SK-N-SH (cell line): ENCODE measurements at regions not wholly inside any gene's neighbourhood (a gene's known extent, or its start where the extent isn't known, plus 50 kb on each side); places are given as distances from the start of the nearest gene placed in this dataset.

Experiments used
- CTCF ChIA-PET: fragments of 300-600, 350-600 bp; formaldehyde crosslinking; extraction: SDS; loops from one replicate; lab custom pipeline; 2021; lab: Yijun Ruan, JAX
- POLR2A ChIA-PET: fragments of 350-600 bp; sonication (Branson Sonifier 250); formaldehyde crosslinking; extraction: SDS; loops from one replicate; lab custom pipeline; 2020; ENCODE audit warnings: antibody characterized with exemption, inconsistent platforms; lab: Yijun Ruan, JAX
- DNase-seq: peaks from one replicate; pipeline ENCODE4 v3.0.0; 2012
- H2AFZ ChIP-seq: fragments of 200-600 bp; sonication (generic); 2 replicates; pipeline ENCODE4 v1.8.1; 2016; ENCODE audit warnings: antibody characterized with exemption, mild to moderate bottlenecking, low read depth
- H3F3A ChIP-seq: fragments of 200-600 bp; sonication (generic); replicated peaks from 2 replicates; pipeline ENCODE3; 2016; ENCODE audit warnings: antibody characterized with exemption, mild to moderate bottlenecking; ENCODE audit not compliant: insufficient read depth
- H3K27ac ChIP-seq, 2 experiments: fragments of 200-500 bp in 1 of 2; fragments of 200-600 bp in 1 of 2; sonication (Bioruptor generic) in 1 of 2; sonication (generic), shearing (Covaris generic) in 1 of 2; 2 replicates each; pipeline versions ENCODE4 v1.5.1 to v1.6.1; 2014 to 2016; ENCODE audit warnings: low read depth in 2 of 2, inconsistent platforms in 1 of 2, low read length in 1 of 2, mild to moderate bottlenecking in 1 of 2, mixed read lengths in 1 of 2
- H3K27me3 ChIP-seq: fragments of 200-600 bp; sonication (generic), shearing (Covaris generic); 2 replicates; pipeline ENCODE4 v1.6.1; 2016; ENCODE audit warnings: mixed run types; ENCODE audit not compliant: insufficient read depth
- H3K36me3 ChIP-seq, 2 experiments: fragments of 200-500 bp in 1 of 2; fragments of 200-600 bp in 1 of 2; sonication (Bioruptor generic) in 1 of 2; sonication (generic) in 1 of 2; replicated peaks in 1 of 2; 2 replicates each; pipeline versions ENCODE3 to v1.5.1; 2014 to 2016; ENCODE audit warnings: low read length in 1 of 2, mild to moderate bottlenecking in 1 of 2; ENCODE audit not compliant: insufficient read depth in 2 of 2, control insufficient read depth in 1 of 2
- H3K4me1 ChIP-seq, 2 experiments: fragments of 200-500 bp in 1 of 2; fragments of 200-600 bp in 1 of 2; sonication (Bioruptor generic) in 1 of 2; sonication (generic), shearing (Covaris generic) in 1 of 2; 2 replicates each; pipeline versions ENCODE4 v1.5.1 to v1.6.1; 2014 to 2016; ENCODE audit warnings: low read depth in 1 of 2, low read length in 1 of 2, mixed run types in 1 of 2; ENCODE audit not compliant: insufficient read depth in 2 of 2, control insufficient read depth in 1 of 2
- H3K4me2 ChIP-seq: fragments of 200-600 bp; sonication (generic), shearing (Covaris generic); 2 replicates; pipeline ENCODE4 v1.6.1; 2017; ENCODE audit warnings: mixed run types
- H3K4me3 ChIP-seq, 2 experiments: fragments of 200-500 bp in 1 of 2; fragments of 200-600 bp in 1 of 2; sonication (Bioruptor generic) in 1 of 2; sonication (generic), shearing (Covaris generic) in 1 of 2; 2 replicates each; pipeline versions ENCODE4 v1.5.1 to v1.8.1; 2014 to 2016; ENCODE audit warnings: low read depth in 2 of 2, inconsistent platforms in 1 of 2, low read length in 1 of 2, mild to moderate bottlenecking in 1 of 2, mixed read lengths in 1 of 2, moderate library complexity in 1 of 2
- H3K79me2 ChIP-seq: fragments of 200-600 bp; sonication (generic); 2 replicates; pipeline ENCODE4 v1.8.1; 2017; ENCODE audit warnings: mild to moderate bottlenecking; ENCODE audit not compliant: insufficient read depth
- H3K9ac ChIP-seq: fragments of 200-600 bp; sonication (generic); 2 replicates; pipeline ENCODE4 v1.6.1; 2017; ENCODE audit warnings: mixed run types
- H3K9me2 ChIP-seq: fragments of 200-600 bp; sonication (generic); 2 replicates; pipeline ENCODE4 v1.6.1; 2017; ENCODE audit warnings: mixed run types
- H3K9me3 ChIP-seq: fragments of 200-600 bp; sonication (generic); 2 replicates; pipeline ENCODE4 v1.6.1; 2017; ENCODE audit warnings: mixed run types, mild to moderate bottlenecking, moderate library complexity
- H4K20me1 ChIP-seq: fragments of 200-600 bp; sonication (generic); 2 replicates; pipeline ENCODE4 v1.6.1; 2017; ENCODE audit warnings: mild to moderate bottlenecking, mixed run types; ENCODE audit not compliant: insufficient read depth
- EZH2phosphoT487 ChIP-seq: fragments of 200-600 bp; sonication (generic); IDR thresholded peaks from 2 replicates; pipeline ENCODE4 v1.6.1; 2017; ENCODE audit warnings: low read depth, mixed run types, mild to moderate bottlenecking, antibody characterized with exemption, moderate library complexity, borderline replicate concordance
- GABPA ChIP-seq: IDR thresholded peaks from 2 replicates; pipeline ENCODE4 v1.4.0; 2012; ENCODE audit warnings: low read depth, mild to moderate bottlenecking
- MXI1 ChIP-seq: IDR thresholded peaks from 2 replicates; pipeline ENCODE4 v1.6.1; 2012; ENCODE audit warnings: mild to moderate bottlenecking, low read depth, low read length, improper control_type of control experiment
- POLR2AphosphoS5 ChIP-seq: IDR thresholded peaks from 2 replicates; pipeline ENCODE4 v1.6.1; 2012; ENCODE audit warnings: low read depth, low read length
- RXRA ChIP-seq: IDR thresholded peaks from 2 replicates; pipeline ENCODE4 v1.4.0; 2012; ENCODE audit warnings: low read depth, mild to moderate bottlenecking, borderline replicate concordance
- SIN3A ChIP-seq: IDR thresholded peaks from 2 replicates; pipeline ENCODE4 v1.6.1; 2012; ENCODE audit warnings: low read depth, mild to moderate bottlenecking, low read length, moderate library complexity, borderline replicate concordance
- TAF1 ChIP-seq: IDR thresholded peaks from 2 replicates; pipeline ENCODE4 v1.6.1; 2012; ENCODE audit warnings: low read depth, mild to moderate bottlenecking, low read length, moderate library complexity, borderline replicate concordance
- TCF12 ChIP-seq: IDR thresholded peaks from 2 replicates; pipeline ENCODE4 v1.4.0; 2012
- YY1 ChIP-seq: IDR thresholded peaks from 2 replicates; pipeline ENCODE4 v1.4.0; 2012; ENCODE audit warnings: low read depth, mild to moderate bottlenecking
- WGBS: methylation state at CpG from one replicate; pipeline ENCODE4 v1.1.6; 2017; ENCODE audit warnings: low lambda C conversion rate; 5-methylcytosine and 5-hydroxymethylcytosine counted together
- TF ChIP-seq, protein P1 (sequence below): IDR thresholded peaks from 2 replicates; pipeline ENCODE4 v1.4.0; 2012; ENCODE audit warnings: low read depth, borderline replicate concordance
- TF ChIP-seq, protein P2 (sequence below): fragments of 200-600 bp; sonication (generic); IDR thresholded peaks from 2 replicates; pipeline ENCODE4 v1.6.1; 2017; ENCODE audit warnings: antibody characterized with exemption, mild to moderate bottlenecking, moderate library complexity

DNA sequence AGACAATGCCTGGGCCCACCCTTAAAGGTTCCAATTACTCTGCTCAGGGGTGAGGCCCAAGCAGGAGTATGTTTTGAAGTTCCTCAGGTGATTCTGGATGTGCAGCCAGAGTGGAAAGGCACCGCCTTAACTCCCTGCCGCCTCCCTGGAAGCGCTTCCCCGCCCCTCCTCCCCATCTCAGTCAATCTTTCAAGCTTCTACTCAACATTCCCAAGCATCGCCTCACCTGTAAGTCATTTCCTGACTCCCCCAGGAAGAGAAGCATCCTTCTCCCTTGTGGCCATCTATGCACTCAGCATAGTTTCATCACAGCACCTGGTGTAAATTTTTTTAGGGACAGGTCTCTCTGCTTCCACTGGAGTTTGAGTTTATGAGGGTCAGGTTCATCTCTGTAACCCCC lies 67.5 kb downstream of the MYL12B start:
- H2AFZ ChIP-seq, result no peak overlapping the region
- H3K4me2 ChIP-seq, result no peak overlapping the region
- no peaks in the 10 kb centered on the region; a peak in 1 of 4 replicates for H3K4me1 ChIP-seq
- no peaks in the 10 kb centered on the region for H3K27me3 ChIP-seq
- H3K4me3 ChIP-seq, result no peak overlapping the region
- H4K20me1 ChIP-seq, result no peaks in the 10 kb centered on the region
- no peak for DNase-seq
- H3K9ac ChIP-seq, result no peak overlapping the region
- no peaks in the 10 kb centered on the region for H3K79me2 ChIP-seq
- CTCF ChIA-PET, result interaction anchor here (2.2 kb wide), 1 partner anchor 32 kb away, joined by 6 read pairs; no protein-coding TSS in a partner anchor
- no peak overlapping the region for H3K27ac ChIP-seq
- no peaks in the 10 kb centered on the region for H3F3A ChIP-seq
- POLR2A ChIA-PET, result no interaction called here
- no peaks in the 10 kb centered on the region for H3K36me3 ChIP-seq
- no peaks in the 10 kb centered on the region for H3K9me2 ChIP-seq
- TF ChIP-seq RXRA (no peak), TAF1 (no peak), MXI1 (no peak), EZH2phosphoT487 (no peak), GABPA (no peak), POLR2AphosphoS5 (no peak)
- no peaks in the 10 kb centered on the region for H3K9me3 ChIP-seq
- WGBS, result 86% methylated on average over 5 of the region's 5 CpGs

DNA sequence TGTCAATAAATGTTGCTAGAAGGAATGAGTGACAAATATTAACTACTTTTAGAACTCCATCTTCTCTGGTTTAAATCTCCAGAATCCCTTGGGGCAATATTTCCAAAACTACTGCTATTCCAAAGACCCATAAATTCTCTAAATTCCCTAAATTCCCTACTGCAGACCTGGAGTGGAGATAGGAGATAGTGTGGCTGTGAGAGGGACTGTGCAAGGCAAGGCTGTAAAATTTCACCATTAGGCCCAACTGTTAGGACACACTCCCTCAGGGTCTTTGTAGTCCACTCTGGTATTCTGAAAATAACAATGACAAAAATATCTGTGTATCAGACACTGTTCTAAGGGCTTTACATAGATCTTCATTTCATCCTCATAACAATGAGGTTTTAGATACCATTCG lies 67.9 kb downstream of the MYL12B start:
- CTCF ChIA-PET, result no interaction called here
- Histone ChIP-seq H3K9me2 (no peaks in the 10 kb centered on the region), H3K79me2 (no peaks in the 10 kb centered on the region), H3F3A (no peaks in the 10 kb centered on the region), H3K4me1 (no peaks in the 10 kb centered on the region; a peak in 1 of 4 replicates), H2AFZ (no peak overlapping the region), H3K4me3 (no peak overlapping the region), H3K27ac (no peak overlapping the region), H3K27me3 (no peaks in the 10 kb centered on the region), H4K20me1 (no peaks in the 10 kb centered on the region), H3K4me2 (no peak overlapping the region), H3K9ac (no peak overlapping the region), H3K36me3 (no peaks in the 10 kb centered on the region), H3K9me3 (no peaks in the 10 kb centered on the region)
- no peak for DNase-seq
- 91% methylated on average over 1 of the region's 1 CpG for WGBS
- TF ChIP-seq TAF1 (no peak), YY1 (no peak), MXI1 (no peak), GABPA (no peak), TCF12 (no peak), SIN3A (no peak)
- TF ChIP-seq, protein P1, sequence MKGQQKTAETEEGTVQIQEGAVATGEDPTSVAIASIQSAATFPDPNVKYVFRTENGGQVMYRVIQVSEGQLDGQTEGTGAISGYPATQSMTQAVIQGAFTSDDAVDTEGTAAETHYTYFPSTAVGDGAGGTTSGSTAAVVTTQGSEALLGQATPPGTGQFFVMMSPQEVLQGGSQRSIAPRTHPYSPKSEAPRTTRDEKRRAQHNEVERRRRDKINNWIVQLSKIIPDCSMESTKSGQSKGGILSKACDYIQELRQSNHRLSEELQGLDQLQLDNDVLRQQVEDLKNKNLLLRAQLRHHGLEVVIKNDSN, result no peak
- TF ChIP-seq, protein P2, sequence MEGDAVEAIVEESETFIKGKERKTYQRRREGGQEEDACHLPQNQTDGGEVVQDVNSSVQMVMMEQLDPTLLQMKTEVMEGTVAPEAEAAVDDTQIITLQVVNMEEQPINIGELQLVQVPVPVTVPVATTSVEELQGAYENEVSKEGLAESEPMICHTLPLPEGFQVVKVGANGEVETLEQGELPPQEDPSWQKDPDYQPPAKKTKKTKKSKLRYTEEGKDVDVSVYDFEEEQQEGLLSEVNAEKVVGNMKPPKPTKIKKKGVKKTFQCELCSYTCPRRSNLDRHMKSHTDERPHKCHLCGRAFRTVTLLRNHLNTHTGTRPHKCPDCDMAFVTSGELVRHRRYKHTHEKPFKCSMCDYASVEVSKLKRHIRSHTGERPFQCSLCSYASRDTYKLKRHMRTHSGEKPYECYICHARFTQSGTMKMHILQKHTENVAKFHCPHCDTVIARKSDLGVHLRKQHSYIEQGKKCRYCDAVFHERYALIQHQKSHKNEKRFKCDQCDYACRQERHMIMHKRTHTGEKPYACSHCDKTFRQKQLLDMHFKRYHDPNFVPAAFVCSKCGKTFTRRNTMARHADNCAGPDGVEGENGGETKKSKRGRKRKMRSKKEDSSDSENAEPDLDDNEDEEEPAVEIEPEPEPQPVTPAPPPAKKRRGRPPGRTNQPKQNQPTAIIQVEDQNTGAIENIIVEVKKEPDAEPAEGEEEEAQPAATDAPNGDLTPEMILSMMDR, result no peak
- POLR2A ChIA-PET, result no interaction called here
